OCI-LY7 (cell line): ENCODE measurements at regions not wholly inside any gene's neighbourhood (a gene's known extent, or its start where the extent isn't known, plus 50 kb on each side); places are given as distances from the start of the nearest gene placed in this dataset.

Experiments used
- BruUV-seq: library from RNA; stranded (reverse); fragments of 400-500 nt; replicated peaks from 2 replicates; lab custom pipeline; 2021; lab: Mats Ljungman, UMichigan
- CTCF ChIA-PET: fragments of 300-600 bp; sonication (Branson Sonifier 250); formaldehyde crosslinking; loops from one replicate; lab custom pipeline; 2022; ENCODE audit warnings: antibody characterized with exemption; ENCODE audit not compliant: unreplicated experiment; lab: Charles Lee
- POLR2A ChIA-PET: fragments of 300-600 bp; sonication (Branson Sonifier 250); formaldehyde crosslinking; loops from one replicate; lab custom pipeline; 2022; ENCODE audit warnings: antibody characterized with exemption; lab: Charles Lee
- DNase-seq: peaks from one replicate; pipeline ENCODE4 v3.0.0-alpha.2; 2015; ENCODE audit warnings: low spot score
- H2AFZ ChIP-seq: fragments of 200-600 bp; sonication (generic), shearing (Covaris generic); 2 replicates; pipeline ENCODE4 v1.6.1; 2014; ENCODE audit warnings: mild to moderate bottlenecking, antibody characterized with exemption, low read length, moderate library complexity
- H3K27ac ChIP-seq: fragments of 200-600 bp; sonication (generic); 2 replicates; pipeline ENCODE4 v1.5.1; 2014; ENCODE audit warnings: mixed run types, low read depth, mild to moderate bottlenecking, moderate library complexity, low read length, inconsistent platforms; ENCODE audit not compliant: poor library complexity, severe bottlenecking
- H3K36me3 ChIP-seq: fragments of 200-600 bp; sonication (generic); 2 replicates; pipeline ENCODE4 v1.6.1; 2014; ENCODE audit warnings: mild to moderate bottlenecking, antibody characterized with exemption, low read length, moderate library complexity, mixed read lengths; ENCODE audit not compliant: insufficient read depth
- H3K4me1 ChIP-seq: fragments of 200-600 bp; sonication (generic); 2 replicates; pipeline ENCODE4 v1.5.1; 2014; ENCODE audit warnings: mild to moderate bottlenecking, low read length; ENCODE audit not compliant: insufficient read depth, poor library complexity, severe bottlenecking
- H3K4me2 ChIP-seq: fragments of 200-600 bp; sonication (generic); 2 replicates; pipeline ENCODE4 v1.6.1; 2014; ENCODE audit warnings: mild to moderate bottlenecking, low read length
- H3K4me3 ChIP-seq: fragments of 200-600 bp; sonication (generic); 2 replicates; pipeline ENCODE4 v1.5.1; 2014; ENCODE audit warnings: mild to moderate bottlenecking, low read depth, low read length; ENCODE audit not compliant: poor library complexity, severe bottlenecking
- H3K79me2 ChIP-seq: fragments of 200-600 bp; sonication (generic); 2 replicates; pipeline ENCODE4 v1.6.1; 2016; ENCODE audit warnings: low read depth, mild to moderate bottlenecking, low read length, moderate library complexity, mixed read lengths; ENCODE audit not compliant: insufficient read depth
- H3K9me2 ChIP-seq: fragments of 200-600 bp; sonication (generic); 2 replicates; pipeline ENCODE4 v1.6.1; 2016; ENCODE audit warnings: mild to moderate bottlenecking, low read length, mixed read lengths; ENCODE audit not compliant: insufficient read depth
- H3K9me3 ChIP-seq: fragments of 200-600 bp; sonication (generic); 2 replicates; pipeline ENCODE4 v1.6.1; 2014; ENCODE audit warnings: mild to moderate bottlenecking, mixed run types, low read length, mixed read lengths
- H4K20me1 ChIP-seq: fragments of 200-600 bp; sonication (generic); 2 replicates; pipeline ENCODE4 v1.6.1; 2014; ENCODE audit warnings: mild to moderate bottlenecking, antibody characterized with exemption, low read length, moderate library complexity, mixed read lengths; ENCODE audit not compliant: insufficient read depth
- CTCF ChIP-seq: fragments of 200-600 bp; sonication (generic); conservative IDR thresholded peaks from 2 replicates; pipeline ENCODE4 v1.5.1; 2014; ENCODE audit warnings: mild to moderate bottlenecking, antibody characterized with exemption, low read length, moderate library complexity, mixed read lengths
- EZH2phosphoT487 ChIP-seq: fragments of 200-600 bp; sonication (generic); IDR thresholded peaks from 2 replicates; pipeline ENCODE4 v1.6.1; 2018; ENCODE audit warnings: low read depth, borderline replicate concordance, mild to moderate bottlenecking, mixed run types, antibody characterized with exemption, low read length, moderate library complexity, mixed read lengths
- intact Hi-C: fragments of 100-400 bp; cut with micrococcal nuclease; formaldehyde crosslinking; loops from one replicate; pipeline ENCODE4 v1.10.0; 2022; ENCODE audit not compliant: unreplicated experiment

- no peaks in the 10 kb centered on the region for H3K4me1 ChIP-seq
- no peak overlapping the region for H2AFZ ChIP-seq
- BruUV-seq: no TSS peak
- H3K36me3 ChIP-seq: no peaks in the 10 kb centered on the region
- ChIA-PET POLR2A (interaction anchor here (1.0 kb wide), 1 partner anchor 118 kb away, joined by 3 read pairs; no protein-coding TSS in a partner anchor), CTCF (no interaction called here)
- TF ChIP-seq EZH2phosphoT487 (no peak), CTCF (no peak)
- H3K79me2 ChIP-seq: no peaks in the 10 kb centered on the region
- H3K9me3 ChIP-seq: no peaks in the 10 kb centered on the region
- H3K4me2 ChIP-seq: no peak overlapping the region
- intact Hi-C loops: no loop called here
- no peaks in the 10 kb centered on the region for H4K20me1 ChIP-seq
- no peak overlapping the region for H3K4me3 ChIP-seq
- H3K9me2 ChIP-seq: no peaks in the 10 kb centered on the region
- no peak overlapping the region for H3K27ac ChIP-seq
- no peak for DNase-seq
Measured at GRCh38 chr6:48733581-48733980, 622.6 kb upstream of the PTCHD4 start.

- DNase-seq: no peak
- CTCF ChIA-PET: no interaction called here
- intact Hi-C loops: no loop called here
Measured at GRCh38 chr6:48714699-48715098, 603.7 kb upstream of the PTCHD4 start.

More at GRCh38 chr6:48714699-48715098, 603.7 kb upstream of the PTCHD4 start:
- BruUV-seq: no TSS peak
- Histone ChIP-seq H3K4me3 (no peak overlapping the region), H3K9me2 (no peaks in the 10 kb centered on the region), H3K36me3 (no peaks in the 10 kb centered on the region), H4K20me1 (no peaks in the 10 kb centered on the region), H3K27ac (no peak overlapping the region), H3K79me2 (no peaks in the 10 kb centered on the region), H3K9me3 (no peaks in the 10 kb centered on the region), H3K4me1 (no peaks in the 10 kb centered on the region), H3K4me2 (no peak overlapping the region), H2AFZ (no peak overlapping the region)
- TF ChIP-seq EZH2phosphoT487 (no peak), CTCF (no peak)
- POLR2A ChIA-PET: interaction anchor here (0.6 to 0.9 kb wide), 2 partner anchors 25 to 178 kb away, joined by 3 read pairs; no protein-coding TSS in a partner anchor
